IMR-90 (cell line): ENCODE measurements at regions not wholly inside any gene's neighbourhood (a gene's known extent, or its start where the extent isn't known, plus 50 kb on each side); places are given as distances from the start of the nearest gene placed in this dataset.

Experiments used
- ATAC-seq: fragments of 200-7000 bp; cut with Tn5 transposase; 2 replicates; pipeline ENCODE4 v1.9.1; 2020; ENCODE audit warnings: low read depth, mild to moderate bottlenecking, moderate library complexity
- BruUV-seq: library from RNA; stranded (reverse); fragments of 400-500 nt; replicated peaks from 2 replicates; lab custom pipeline; 2021; lab: Mats Ljungman, UMichigan
- CTCF ChIA-PET: fragments of 300-600 bp; formaldehyde crosslinking; extraction: SDS; loops from one replicate; lab custom pipeline; 2021; ENCODE audit warnings: antibody characterized with exemption; lab: Yijun Ruan, JAX
- POLR2A ChIA-PET: fragments of 300-600 bp; sonication (Branson Sonifier 250); formaldehyde crosslinking; loops from one replicate; lab custom pipeline; 2022; ENCODE audit warnings: antibody characterized with exemption; ENCODE audit not compliant: unreplicated experiment; lab: Charles Lee
- DNase-seq: peaks from one replicate; pipeline ENCODE4 v3.0.0; 2013
- H2AFZ ChIP-seq: replicated peaks from 2 replicates; pipeline ENCODE3; 2013; ENCODE audit warnings: low read length, mild to moderate bottlenecking; ENCODE audit not compliant: poor library complexity
- H2AK5ac ChIP-seq: 2 replicates; pipeline ENCODE4 v1.6.1; 2013; ENCODE audit warnings: low read depth, low read length, inconsistent platforms
- H2AK9ac ChIP-seq: replicated peaks from 2 replicates; pipeline ENCODE3; 2013; ENCODE audit warnings: mild to moderate bottlenecking, low read depth, low read length, moderate library complexity; ENCODE audit not compliant: poor library complexity
- H2BK120ac ChIP-seq: 2 replicates; pipeline ENCODE4 v1.6.1; 2013; ENCODE audit warnings: low read depth, low read length, inconsistent platforms
- H2BK15ac ChIP-seq: 3 replicates; pipeline ENCODE4 v1.6.1; 2013; ENCODE audit warnings: low read depth, low read length, inconsistent platforms
- H2BK20ac ChIP-seq: 2 replicates; pipeline ENCODE4 v1.6.1; 2013; ENCODE audit warnings: low read depth, mild to moderate bottlenecking, inconsistent platforms, low read length, moderate library complexity
- H2BK5ac ChIP-seq: 2 replicates; pipeline ENCODE4 v1.6.1; 2013; ENCODE audit warnings: mild to moderate bottlenecking, low read depth, low read length, inconsistent platforms; ENCODE audit not compliant: poor library complexity, severe bottlenecking
- H3K14ac ChIP-seq: replicated peaks from 2 replicates; pipeline ENCODE4 v1.6.1; 2013; ENCODE audit warnings: low read depth, low read length, inconsistent platforms
- H3K18ac ChIP-seq: 2 replicates; pipeline ENCODE4 v1.6.1; 2013; ENCODE audit warnings: low read depth, low read length, control low read depth
- H3K23ac ChIP-seq: 2 replicates; pipeline ENCODE4 v1.6.1; 2013; ENCODE audit warnings: low read depth, low read length, inconsistent platforms
- H3K27ac ChIP-seq: 2 replicates; pipeline ENCODE4 v1.5.1; 2013; ENCODE audit warnings: mild to moderate bottlenecking, control low read depth, low read length; ENCODE audit not compliant: insufficient read depth
- H3K27me3 ChIP-seq: 2 replicates; pipeline ENCODE4 v1.6.1; 2013; ENCODE audit warnings: low read length; ENCODE audit not compliant: control insufficient read depth, insufficient read depth
- H3K36me3 ChIP-seq: 2 replicates; pipeline ENCODE4 v1.6.1; 2013; ENCODE audit warnings: low read length, mixed read lengths; ENCODE audit not compliant: control insufficient read depth, insufficient read depth
- H3K4ac ChIP-seq: 2 replicates; pipeline ENCODE4 v1.6.1; 2013; ENCODE audit warnings: low read depth, low read length, inconsistent platforms
- H3K4me1 ChIP-seq: 2 replicates; pipeline ENCODE4 v1.6.1; 2013; ENCODE audit warnings: low read length, mixed read lengths; ENCODE audit not compliant: control insufficient read depth, insufficient read depth
- H3K4me2 ChIP-seq: 2 replicates; pipeline ENCODE4 v1.6.1; 2013; ENCODE audit warnings: low read depth, mild to moderate bottlenecking, control low read depth, low read length, moderate library complexity
- H3K4me3 ChIP-seq: 2 replicates; pipeline ENCODE4 v1.5.1; 2013; ENCODE audit warnings: low read depth, mild to moderate bottlenecking, control low read depth, low read length, moderate library complexity; ENCODE audit not compliant: insufficient read depth
- H3K56ac ChIP-seq: 2 replicates; pipeline ENCODE4 v1.6.1; 2013; ENCODE audit warnings: low read length, inconsistent platforms; ENCODE audit not compliant: insufficient read depth; ENCODE audit errors: extremely low read depth
- H3K79me1 ChIP-seq, 2 experiments: 2 replicates each; pipeline ENCODE4 v1.6.1; 2013; ENCODE audit warnings: low read length in 2 of 2, inconsistent platforms in 1 of 2, low read depth in 1 of 2
- H3K9ac ChIP-seq: 2 replicates; pipeline ENCODE4 v1.6.1; 2013; ENCODE audit warnings: low read depth, low read length, control low read depth
- H3K9me1 ChIP-seq: 2 replicates; pipeline ENCODE4 v1.6.1; 2013; ENCODE audit warnings: low read length, inconsistent platforms; ENCODE audit not compliant: insufficient read depth
- H3K9me3 ChIP-seq: 2 replicates; pipeline ENCODE4 v1.6.1; 2013; ENCODE audit warnings: low read length; ENCODE audit not compliant: control insufficient read depth, insufficient read depth
- H4K20me1 ChIP-seq: 2 replicates; pipeline ENCODE4 v1.6.1; 2013; ENCODE audit warnings: low read length, inconsistent platforms; ENCODE audit not compliant: insufficient read depth
- H4K5ac ChIP-seq: 2 replicates; pipeline ENCODE4 v1.6.1; 2013; ENCODE audit warnings: mild to moderate bottlenecking, low read depth, low read length, control low read depth
- H4K8ac ChIP-seq, 2 experiments: 2 replicates each; pipeline ENCODE4 v1.6.1; 2013; ENCODE audit warnings: low read depth in 2 of 2, low read length in 2 of 2, control low read depth in 1 of 2, inconsistent platforms in 1 of 2
- H4K91ac ChIP-seq: 2 replicates; pipeline ENCODE4 v1.6.1; 2013; ENCODE audit warnings: low read depth, low read length, inconsistent platforms; ENCODE audit not compliant: insufficient read depth
- BHLHE40 ChIP-seq: fragments of 150-350 bp; IDR thresholded peaks from 2 replicates; pipeline ENCODE4 v1.6.1; 2016; ENCODE audit warnings: mild to moderate bottlenecking, low read depth, low read length
- CEBPB ChIP-seq: IDR thresholded peaks from 2 replicates; pipeline ENCODE4 v1.6.1; 2012; ENCODE audit warnings: low read depth, low read length, improper control_type of control experiment
- MAFK ChIP-seq: IDR thresholded peaks from 2 replicates; pipeline ENCODE4 v1.6.1; 2012; ENCODE audit warnings: low read depth, low read length, improper control_type of control experiment
- MXI1 ChIP-seq: IDR thresholded peaks from 2 replicates; pipeline ENCODE4 v1.6.1; 2012; ENCODE audit warnings: low read depth, mild to moderate bottlenecking, low read length, moderate library complexity, borderline replicate concordance
- POLR2A ChIP-seq: IDR thresholded peaks from 2 replicates; pipeline ENCODE4 v1.6.1; 2012; ENCODE audit warnings: mild to moderate bottlenecking, low read depth, low read length
- RCOR1 ChIP-seq: IDR thresholded peaks from 2 replicates; pipeline ENCODE4 v1.6.1; 2012; ENCODE audit warnings: mild to moderate bottlenecking, low read length, improper control_type of control experiment; ENCODE audit not compliant: insufficient replicate concordance
- RFX5 ChIP-seq: IDR thresholded peaks from 2 replicates; pipeline ENCODE4 v1.8.0; 2012; ENCODE audit warnings: low read depth, mild to moderate bottlenecking, low read length, moderate library complexity
- WGBS, 2 experiments: methylation state at CpG; one replicate each; pipeline versions ENCODE4 v1.1.5 to v1.1.7; 2013; ENCODE audit warnings: missing lambda C conversion rate in 2 of 2; ENCODE audit not compliant: insufficient read length in 1 of 2; ENCODE audit errors: extremely low coverage in 2 of 2; 5-methylcytosine and 5-hydroxymethylcytosine counted together
- dilution Hi-C: fragments of 300-500 bp; cut with HindIII; formaldehyde crosslinking; loops from one replicate; pipeline ENCODE4 v1.14.3; 2018; ENCODE audit warnings: low sequenced_read_pairs; ENCODE audit not compliant: unreplicated experiment
- in situ Hi-C: fragments of 300-500 bp; cut with MboI; formaldehyde crosslinking; loops from 3 replicates; pipeline ENCODE4 v1.14.3; 2019; ENCODE audit warnings: low sequenced_read_pairs, inconsistent platforms, mixed read lengths
- intact Hi-C: fragments of 100-400 bp; cut with micrococcal nuclease; formaldehyde crosslinking; loops from 2 replicates; pipeline ENCODE4 v1.10.0; 2022
- TF ChIP-seq, protein P1 (sequence below): conservative IDR thresholded peaks from 2 replicates; pipeline ENCODE4 v1.5.1; 2012; ENCODE audit warnings: mild to moderate bottlenecking, low read depth, low read length, improper control_type of control experiment
- TF ChIP-seq, protein P2 (sequence below): fragments of 150-350 bp; IDR thresholded peaks from 2 replicates; pipeline ENCODE4 v1.6.1; 2016; ENCODE audit warnings: low read depth, mild to moderate bottlenecking, low read length, moderate library complexity, borderline replicate concordance

DNA sequence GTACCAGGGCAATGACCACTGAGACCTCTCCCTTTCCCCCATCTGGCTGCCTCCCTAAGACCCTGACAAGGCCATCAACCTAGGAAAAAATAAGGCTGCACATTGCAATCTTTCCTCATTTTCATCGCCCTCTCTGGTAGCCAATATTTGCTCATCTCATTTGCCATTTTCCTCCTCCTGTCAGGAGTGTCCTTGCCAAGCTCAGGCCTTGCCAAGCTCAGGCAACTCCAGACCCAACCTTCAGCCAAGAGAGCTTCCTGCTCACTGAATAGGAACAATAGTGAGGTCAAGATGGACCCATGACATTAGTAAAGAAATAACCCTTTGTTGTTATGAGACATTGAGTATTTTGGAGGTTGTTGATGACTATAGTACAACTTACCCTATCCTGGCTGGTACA, 380.3 kb downstream of the RSL24D1 start:
- H2AFZ ChIP-seq, result no peak overlapping the region
- H3K36me3 ChIP-seq, result no peaks in the 10 kb centered on the region
- no peaks in the 10 kb centered on the region for H3K9me1 ChIP-seq
- no peak overlapping the region for H2AK9ac ChIP-seq
- no peak for ATAC-seq
- no peak overlapping the region for H4K8ac ChIP-seq
- H3K9me3 ChIP-seq, result peaks cover 14% of the 10 kb centered on the region
- H3K27me3 ChIP-seq, result no peaks in the 10 kb centered on the region
- H3K56ac ChIP-seq, result no peak overlapping the region
- no peak overlapping the region for H2AK5ac ChIP-seq
- no peaks in the 10 kb centered on the region for H3K79me1 ChIP-seq
- no peak overlapping the region for H3K23ac ChIP-seq
- H3K4ac ChIP-seq, result no peak overlapping the region
- H2BK120ac ChIP-seq, result no peak overlapping the region
- WGBS, 2 experiments, result 20% methylated on average over 1 of the region's 1 CpG; no CpG with 5 or more reads in 1 of the 2 experiments
- TF ChIP-seq MXI1 (no peak), POLR2A (no peak), CEBPB (no peak), RFX5 (no peak), RCOR1 (no peak), BHLHE40 (no peak), MAFK (no peak)
- TF ChIP-seq, protein P1, sequence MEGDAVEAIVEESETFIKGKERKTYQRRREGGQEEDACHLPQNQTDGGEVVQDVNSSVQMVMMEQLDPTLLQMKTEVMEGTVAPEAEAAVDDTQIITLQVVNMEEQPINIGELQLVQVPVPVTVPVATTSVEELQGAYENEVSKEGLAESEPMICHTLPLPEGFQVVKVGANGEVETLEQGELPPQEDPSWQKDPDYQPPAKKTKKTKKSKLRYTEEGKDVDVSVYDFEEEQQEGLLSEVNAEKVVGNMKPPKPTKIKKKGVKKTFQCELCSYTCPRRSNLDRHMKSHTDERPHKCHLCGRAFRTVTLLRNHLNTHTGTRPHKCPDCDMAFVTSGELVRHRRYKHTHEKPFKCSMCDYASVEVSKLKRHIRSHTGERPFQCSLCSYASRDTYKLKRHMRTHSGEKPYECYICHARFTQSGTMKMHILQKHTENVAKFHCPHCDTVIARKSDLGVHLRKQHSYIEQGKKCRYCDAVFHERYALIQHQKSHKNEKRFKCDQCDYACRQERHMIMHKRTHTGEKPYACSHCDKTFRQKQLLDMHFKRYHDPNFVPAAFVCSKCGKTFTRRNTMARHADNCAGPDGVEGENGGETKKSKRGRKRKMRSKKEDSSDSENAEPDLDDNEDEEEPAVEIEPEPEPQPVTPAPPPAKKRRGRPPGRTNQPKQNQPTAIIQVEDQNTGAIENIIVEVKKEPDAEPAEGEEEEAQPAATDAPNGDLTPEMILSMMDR, result no peak
- TF ChIP-seq, protein P2, sequence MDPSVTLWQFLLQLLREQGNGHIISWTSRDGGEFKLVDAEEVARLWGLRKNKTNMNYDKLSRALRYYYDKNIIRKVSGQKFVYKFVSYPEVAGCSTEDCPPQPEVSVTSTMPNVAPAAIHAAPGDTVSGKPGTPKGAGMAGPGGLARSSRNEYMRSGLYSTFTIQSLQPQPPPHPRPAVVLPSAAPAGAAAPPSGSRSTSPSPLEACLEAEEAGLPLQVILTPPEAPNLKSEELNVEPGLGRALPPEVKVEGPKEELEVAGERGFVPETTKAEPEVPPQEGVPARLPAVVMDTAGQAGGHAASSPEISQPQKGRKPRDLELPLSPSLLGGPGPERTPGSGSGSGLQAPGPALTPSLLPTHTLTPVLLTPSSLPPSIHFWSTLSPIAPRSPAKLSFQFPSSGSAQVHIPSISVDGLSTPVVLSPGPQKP, result no peak
- POLR2A ChIA-PET, result no interaction called here
- no peak overlapping the region for H4K91ac ChIP-seq
- no peak overlapping the region for H2BK5ac ChIP-seq
- dilution Hi-C loops (no loop called here), in situ Hi-C loops (loop anchor here (25.0 kb wide), 1 partner anchor 96 kb away; no protein-coding TSS in a partner anchor), intact Hi-C loops (no loop called here)
- H3K4me3 ChIP-seq, result no peak overlapping the region
- H4K20me1 ChIP-seq, result no peaks in the 10 kb centered on the region
- H2BK15ac ChIP-seq, result no peak overlapping the region
- H4K5ac ChIP-seq, result no peak overlapping the region
- no peaks in the 10 kb centered on the region for H3K4me1 ChIP-seq
- no peak for DNase-seq
- H3K27ac ChIP-seq, result no peak overlapping the region
- H3K4me2 ChIP-seq, result no peak overlapping the region
- H3K14ac ChIP-seq, result no peak overlapping the region
- H3K18ac ChIP-seq, result no peak overlapping the region
- no TSS peak for BruUV-seq
- H3K9ac ChIP-seq, result no peak overlapping the region
- CTCF ChIA-PET, result no interaction called here
- no peak overlapping the region for H2BK20ac ChIP-seq
